ENCODE measurements at regions not wholly inside any gene's neighbourhood (a gene's known extent, or its start where the extent isn't known, plus 50 kb on each side); places are given as distances from the start of the nearest gene placed in this dataset.
A peak's percentile ranks its signal among the peaks of the same experiment; 100 is the strongest.

GRCh38 chr20:53713328-53714056 lies 119.9 kb upstream of the ZNF217 start:
- DNase-seq, result no peak

- DNase-seq, result no peak
Measured at GRCh38 chr20:53712212-53712977, 118.8 kb upstream of the ZNF217 start.

- no peak for DNase-seq
Measured at GRCh38 chr20:53711333-53712211, 117.9 kb upstream of the ZNF217 start.

- DNase-seq, result no peak
Measured at GRCh38 chr20:53708129-53708968, 114.7 kb upstream of the ZNF217 start.

- DNase-seq, result no peak
Measured at GRCh38 chr20:53707371-53708055, 113.9 kb upstream of the ZNF217 start.

- DNase-seq, result peak; percentile 45
Measured at GRCh38 chr20:53706466-53707370, 113.1 kb upstream of the ZNF217 start.

GRCh38 chr20:53706008-53706465 lies 112.4 kb upstream of the ZNF217 start:
- DNase-seq, result no peak

- no peak for DNase-seq
Measured at GRCh38 chr20:53702617-53703016, 109.0 kb upstream of the ZNF217 start.

GRCh38 chr20:53699906-53700305 lies 106.3 kb upstream of the ZNF217 start:
- no peak for DNase-seq

- no peak for DNase-seq
Measured at GRCh38 chr20:53699085-53699674, 105.5 kb upstream of the ZNF217 start.

GRCh38 chr20:53698371-53698978 lies 104.8 kb upstream of the ZNF217 start:
- DNase-seq, result no peak

- no peak for DNase-seq
Measured at GRCh38 chr20:53695797-53696527, 102.3 kb upstream of the ZNF217 start.

- DNase-seq, result no peak
Measured at GRCh38 chr20:53693262-53693871, 99.7 kb upstream of the ZNF217 start.

GRCh38 chr20:53692465-53693067 lies 98.9 kb upstream of the ZNF217 start:
- peak; percentile 50 for DNase-seq

GRCh38 chr20:53691811-53692192 lies 98.2 kb upstream of the ZNF217 start:
- DNase-seq, result no peak

- no peak for DNase-seq
Measured at GRCh38 chr20:53691060-53691810, 97.6 kb upstream of the ZNF217 start.

- no peak for DNase-seq
Measured at GRCh38 chr20:53688085-53688484, 94.4 kb upstream of the ZNF217 start.

Data from left hindlimb (tissue), 1 donor.